Amniotic stem cell (primary cell): ENCODE measurements at regions not wholly inside any gene's neighbourhood (a gene's known extent, or its start where the extent isn't known, plus 50 kb on each side); places are given as distances from the start of the nearest gene placed in this dataset.

Source experiments
- DNase-seq: peaks from one replicate; lab custom pipeline; 2025; lab: John Stamatoyannopoulos, UW

DNA sequence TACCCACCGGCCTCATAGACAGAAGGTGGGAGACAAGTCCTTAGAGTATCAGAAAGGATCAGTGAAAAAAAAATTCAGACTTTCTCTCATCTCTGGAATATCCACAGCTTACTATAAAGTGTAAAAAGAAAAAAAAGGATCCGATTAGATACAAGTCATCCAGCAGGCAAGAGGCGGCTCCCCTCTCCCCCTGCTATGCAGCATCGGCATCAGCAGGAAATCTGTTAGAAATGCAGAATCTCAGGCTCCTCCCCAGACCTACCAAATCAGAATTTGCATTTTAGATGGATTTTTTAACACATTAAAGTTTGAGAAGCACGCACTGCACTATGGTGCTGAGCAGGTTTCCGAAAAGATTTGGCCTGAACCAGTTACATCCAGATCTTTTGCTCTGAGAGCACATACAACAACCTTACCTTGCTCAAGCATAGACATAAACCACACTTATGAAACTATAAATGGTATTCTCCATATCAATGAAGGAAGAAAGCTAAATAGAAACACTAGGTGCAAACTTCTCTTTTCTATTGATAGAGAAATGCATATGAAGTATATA is 117.0 kb upstream of the POU3F2 start:
- DNase-seq, result no peak

DNA sequence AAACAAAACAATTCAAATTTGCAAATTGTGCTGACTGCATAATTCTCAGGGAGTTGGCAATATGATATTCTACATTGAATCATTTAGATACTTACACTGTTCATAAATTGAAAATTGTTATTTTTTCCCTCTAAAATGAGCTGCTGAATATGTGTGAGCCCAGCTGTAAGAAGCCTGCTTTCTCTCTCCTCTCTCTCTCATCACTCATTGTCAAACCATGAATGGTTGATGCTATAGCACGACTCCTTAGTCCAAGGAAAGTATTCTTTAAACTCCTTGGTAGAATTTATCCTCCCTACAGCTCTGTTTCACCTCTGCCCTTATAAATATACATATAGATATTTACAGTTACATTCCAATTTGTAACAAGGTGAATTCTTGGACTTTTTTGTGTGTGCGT is 116.4 kb upstream of the POU3F2 start:
- DNase-seq, result no peak

DNA sequence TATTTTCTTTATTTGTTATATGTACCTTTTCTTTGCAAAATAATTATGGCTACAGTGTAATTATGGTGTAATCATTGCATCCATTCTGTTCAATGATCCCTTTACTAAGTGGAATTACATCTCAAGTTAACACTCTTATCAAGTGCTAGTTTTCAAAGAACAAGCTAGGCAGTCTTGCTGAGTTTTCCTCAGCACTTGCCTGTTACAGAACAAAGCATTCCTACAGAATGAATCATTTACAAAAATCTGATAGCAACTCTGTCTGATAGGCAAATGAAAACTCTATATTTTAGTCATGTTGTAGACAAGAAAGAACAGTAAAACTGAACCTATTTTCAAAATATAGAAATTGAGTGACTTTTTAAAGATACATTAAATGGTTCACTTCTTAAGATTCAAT is 109.8 kb upstream of the POU3F2 start:
- DNase-seq, result no peak

DNA sequence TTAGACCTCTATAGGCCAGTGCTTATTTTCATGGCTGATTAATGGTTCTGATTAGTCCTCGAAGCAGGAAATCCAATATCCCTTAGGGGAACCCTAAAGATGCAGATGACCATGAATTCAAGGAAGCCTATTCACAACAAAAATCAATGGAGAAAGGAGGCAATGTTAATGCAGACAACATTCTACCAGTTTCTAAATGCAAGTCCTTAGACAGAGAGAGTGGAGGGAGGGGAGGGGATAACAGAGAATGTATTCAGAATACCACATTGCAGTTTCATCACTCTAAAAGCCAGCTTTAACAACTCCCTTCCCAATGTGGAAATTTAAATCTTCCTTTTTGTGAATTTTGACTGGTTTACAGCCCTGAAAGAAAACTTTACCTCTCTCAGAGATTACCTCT is 87.1 kb upstream of the POU3F2 start:
- no peak for DNase-seq

DNA sequence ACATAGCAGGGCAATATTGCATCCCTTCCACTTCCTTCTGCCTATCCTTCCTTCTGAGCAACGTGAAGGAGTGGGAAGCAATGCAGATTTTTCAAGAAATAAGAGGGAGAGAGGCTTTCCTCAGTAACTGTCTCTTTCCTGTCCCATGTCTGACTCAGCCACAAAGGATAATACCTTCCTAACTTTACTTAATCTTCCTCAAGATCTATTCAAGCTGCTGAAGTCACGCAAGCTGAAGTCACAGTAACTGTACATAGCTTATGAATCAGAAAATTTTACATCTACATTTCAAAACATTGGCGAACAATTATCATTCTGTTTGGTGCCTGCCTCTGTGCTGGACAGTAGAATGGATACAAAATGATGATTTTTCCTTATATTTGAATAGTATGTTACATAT is 86.4 kb upstream of the POU3F2 start:
- DNase-seq, result no peak

DNA sequence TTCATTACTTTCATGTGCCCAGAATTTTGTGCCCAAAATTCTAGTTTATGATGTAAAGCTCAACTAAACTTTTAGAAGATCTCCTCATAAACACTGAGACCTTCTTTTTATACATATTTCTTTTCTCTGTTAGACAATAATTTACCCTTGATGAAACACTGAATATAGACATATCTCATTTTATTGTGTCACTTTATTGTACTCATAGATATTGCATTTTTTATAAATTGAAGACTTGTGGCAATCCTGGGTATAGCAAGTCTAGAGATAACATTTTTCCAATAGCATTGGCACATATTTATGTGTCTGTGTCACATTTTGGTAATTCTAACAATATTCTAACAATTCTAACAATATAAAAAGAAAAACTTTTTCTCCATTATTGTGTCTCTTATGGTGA is 74.9 kb upstream of the POU3F2 start:
- DNase-seq, result no peak

DNA sequence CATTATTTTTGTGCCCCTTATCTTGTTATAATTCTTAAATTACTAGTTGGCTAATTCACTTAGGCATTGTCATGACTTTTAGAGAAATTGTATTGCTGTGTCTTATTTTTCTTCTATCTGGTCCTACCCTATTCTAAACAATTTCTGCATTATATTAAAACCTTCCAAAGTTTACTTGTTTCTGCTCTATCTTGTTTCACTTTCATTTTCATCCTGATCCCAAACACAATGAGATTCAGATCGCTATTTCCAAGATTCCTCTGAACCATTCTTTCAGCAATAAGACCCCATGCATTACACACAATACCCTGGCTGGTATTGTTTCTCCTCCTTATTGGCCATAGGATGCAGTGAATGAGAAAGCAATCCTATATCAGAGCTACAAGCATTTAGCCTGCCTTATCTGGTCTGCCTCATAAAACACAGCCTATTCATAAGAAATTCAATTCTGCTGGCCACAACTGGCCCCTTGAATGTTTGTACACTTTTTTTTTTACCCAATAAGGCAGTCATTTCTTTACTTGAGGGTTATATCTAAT is 69.9 kb upstream of the POU3F2 start:
- no peak for DNase-seq

DNA sequence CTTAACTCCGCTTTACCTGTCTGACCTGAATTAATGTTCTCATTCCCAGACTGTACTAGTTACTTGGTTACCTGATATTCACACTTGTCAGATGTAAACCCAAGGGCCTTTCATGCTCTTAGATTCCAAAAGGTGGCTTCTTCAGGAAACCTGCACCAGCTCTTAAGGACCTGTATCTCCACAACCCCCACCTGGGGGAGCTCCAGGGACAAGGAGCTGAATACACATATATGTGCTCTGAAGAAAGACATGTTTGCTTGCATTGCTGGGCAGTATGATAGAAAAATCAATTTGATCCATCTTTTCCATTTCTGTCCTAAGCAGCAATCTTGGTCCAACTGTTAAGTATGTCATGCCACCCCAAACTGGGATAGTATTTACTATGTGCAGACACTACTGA is 64.8 kb upstream of the POU3F2 start:
- DNase-seq, result no peak

DNA sequence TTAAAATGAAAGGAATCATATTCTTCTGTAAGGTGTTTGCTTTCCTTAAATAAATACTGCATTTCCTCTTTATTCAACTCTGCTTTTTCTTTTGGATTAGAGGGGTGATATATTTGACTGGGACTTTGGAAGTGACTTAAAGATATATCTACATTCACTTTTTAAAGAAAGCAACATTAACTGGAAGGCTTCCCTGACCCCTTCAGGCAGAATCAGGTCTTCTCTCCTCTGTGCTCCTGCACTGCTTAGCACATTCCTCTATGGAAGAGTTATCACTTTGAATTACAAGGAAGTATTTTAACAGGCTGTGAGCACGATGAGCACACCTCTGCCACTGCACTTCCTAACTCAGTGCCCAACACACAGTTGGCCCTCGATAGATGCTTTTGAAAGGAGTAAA is 59.2 kb upstream of the POU3F2 start:
- no peak for DNase-seq

DNA sequence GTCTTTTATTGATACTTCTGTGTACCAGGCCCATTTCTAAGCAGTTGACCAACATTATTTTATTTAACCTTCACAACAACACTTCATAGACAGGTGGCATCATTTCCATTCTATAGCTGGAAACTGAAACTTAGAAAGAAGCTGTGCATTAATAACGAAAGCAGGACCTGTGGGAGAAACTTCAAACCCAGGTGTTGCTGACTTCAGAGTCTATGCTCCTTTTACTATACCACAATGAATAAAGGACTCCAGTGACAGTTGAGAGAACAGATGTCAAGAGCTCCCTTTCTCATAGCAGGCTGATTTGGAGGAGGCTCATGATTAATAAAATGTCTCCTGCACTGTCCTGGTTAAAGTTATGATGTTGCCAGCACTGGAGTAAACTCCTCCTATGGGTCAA is 56.6 kb upstream of the POU3F2 start:
- DNase-seq, result no peak

DNA sequence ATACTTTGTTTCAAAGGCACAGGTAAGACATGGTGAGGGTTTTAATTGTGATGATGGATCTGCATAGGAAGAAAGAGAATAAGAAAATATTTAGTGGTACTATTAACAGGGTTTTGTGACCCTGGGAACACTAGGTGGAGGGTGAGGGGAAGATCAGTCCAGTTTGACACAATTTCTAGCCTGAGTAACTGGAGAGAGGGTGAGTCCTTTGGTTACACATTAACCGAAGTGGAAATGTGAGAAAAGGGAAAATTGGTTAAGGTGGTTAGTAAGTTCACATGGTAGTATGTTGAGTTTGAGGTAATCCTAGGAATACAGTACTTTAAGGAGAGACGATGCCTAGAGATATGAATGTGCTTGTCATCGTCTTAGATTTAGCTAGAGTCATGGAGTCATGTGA is 54.8 kb upstream of the POU3F2 start:
- DNase-seq, result no peak

DNA sequence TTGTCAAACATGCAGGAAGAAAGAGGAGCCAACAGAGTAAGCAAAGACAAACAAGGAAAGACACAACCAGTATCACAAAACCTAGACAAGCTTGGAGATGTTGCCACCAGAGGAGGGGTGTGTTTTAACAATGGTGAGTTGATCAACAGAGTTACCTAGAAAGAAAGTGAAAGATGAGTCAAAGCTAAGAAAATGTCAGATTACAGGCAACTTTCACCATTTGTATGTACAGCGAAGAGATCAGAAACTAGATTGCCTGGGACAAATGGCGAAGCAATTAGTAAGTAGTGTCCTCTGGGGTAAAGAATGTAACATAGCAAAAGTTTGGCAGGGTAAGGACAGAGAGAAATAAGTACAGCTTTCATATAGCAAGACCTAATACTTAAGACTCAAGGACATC is 51.6 kb upstream of the POU3F2 start:
- no peak for DNase-seq

DNA sequence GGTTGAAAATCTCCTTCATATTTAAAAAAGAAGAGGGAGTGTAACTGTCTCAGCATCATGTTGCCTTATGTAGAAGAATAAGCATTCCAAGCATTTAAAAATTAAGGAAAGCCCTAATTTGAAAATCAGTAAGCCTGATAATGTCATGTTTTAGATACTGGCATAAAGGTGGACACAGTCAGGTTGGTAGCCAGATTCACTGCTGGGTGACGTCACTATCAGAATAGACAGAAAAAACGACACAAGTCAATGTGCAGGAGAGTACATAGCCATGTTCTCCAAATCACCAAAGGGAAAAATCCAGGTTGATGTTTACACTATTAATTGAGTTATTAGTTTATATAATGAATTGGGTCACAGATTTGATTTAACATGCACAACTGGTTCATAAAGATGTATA is 50.8 kb upstream of the POU3F2 start:
- no peak for DNase-seq
